Suprapubic skin (tissue), 4 donors: ENCODE measurements at regions not wholly inside any gene's neighbourhood (a gene's known extent, or its start where the extent isn't known, plus 50 kb on each side); places are given as distances from the start of the nearest gene placed in this dataset.

ENCODE experiments used
- CTCF ChIP-seq, 2 donors: fragments of 200-600 bp in 1 of 2; fragments of 450-650 bp in 1 of 2; sonication (generic) in 1 of 2; IDR thresholded peaks; one replicate each; pipeline ENCODE4 v1.5.1; 2016 to 2019; ENCODE audit warnings: antibody characterized with exemption in 2 of 2, mild to moderate bottlenecking in 1 of 2, moderate library complexity in 1 of 2
- EP300 ChIP-seq: sonication (generic); formaldehyde crosslinking; IDR thresholded peaks from one replicate; pipeline ENCODE4 v1.6.1; 2017; ENCODE audit warnings: antibody characterized with exemption
- POLR2A ChIP-seq, 2 donors: fragments of 450-650 bp; IDR thresholded peaks; one replicate each; pipeline ENCODE4 v1.6.1; 2017; ENCODE audit warnings: antibody characterized with exemption in 2 of 2, mild to moderate bottlenecking in 2 of 2, moderate library complexity in 2 of 2
- POLR2AphosphoS5 ChIP-seq, 3 donors: sonication (generic); formaldehyde crosslinking; IDR thresholded peaks; one replicate each; pipeline ENCODE4 v1.6.1; 2017; ENCODE audit warnings: antibody characterized with exemption in 3 of 3

- TF ChIP-seq CTCF (IDR thresholded peaks at IDR 0.05) (no peak), POLR2AphosphoS5 (IDR thresholded peaks at IDR 0.05) (no peak), POLR2A (IDR thresholded peaks at IDR 0.05) (no peak), EP300 (no peak)
Measured at GRCh38 chr12:126431767-126432166, 1366.5 kb downstream of the AACS start.
